Activated naive CD8-positive, alpha-beta T cell treated with anti-CD3 and anti-CD28 coated beads for 36 hours (primary cell): ENCODE measurements at regions not wholly inside any gene's neighbourhood (a gene's known extent, or its start where the extent isn't known, plus 50 kb on each side); places are given as distances from the start of the nearest gene placed in this dataset.
"Not testable (repeated sequence)": the region's sequence is repeated elsewhere in the genome, so short reads cannot be mapped to it uniquely, and the experiment has no call there.

Experiments
- DNase-seq: peaks from one replicate; pipeline ENCODE4 v3.0.0; 2021
- H3K27ac Mint-ChIP-seq: one replicate; pipeline ENCODE4 v1.8.0; 2022; ENCODE audit warnings: mild to moderate bottlenecking, moderate library complexity, mixed read lengths
- H3K27me3 Mint-ChIP-seq: one replicate; pipeline ENCODE4 v1.8.0; 2022; ENCODE audit warnings: mild to moderate bottlenecking, mixed read lengths
- H3K36me3 Mint-ChIP-seq: one replicate; pipeline ENCODE4 v1.8.0; 2021; ENCODE audit warnings: mild to moderate bottlenecking, mixed read lengths
- H3K4me1 Mint-ChIP-seq: one replicate; pipeline ENCODE4 v1.8.0; 2021; ENCODE audit warnings: mixed read lengths
- H3K4me3 Mint-ChIP-seq: one replicate; pipeline ENCODE4 v1.8.0; 2022; ENCODE audit warnings: mild to moderate bottlenecking, moderate library complexity, mixed read lengths
- H3K9me3 Mint-ChIP-seq: one replicate; pipeline ENCODE4 v1.8.0; 2022; ENCODE audit warnings: mixed read lengths

DNA sequence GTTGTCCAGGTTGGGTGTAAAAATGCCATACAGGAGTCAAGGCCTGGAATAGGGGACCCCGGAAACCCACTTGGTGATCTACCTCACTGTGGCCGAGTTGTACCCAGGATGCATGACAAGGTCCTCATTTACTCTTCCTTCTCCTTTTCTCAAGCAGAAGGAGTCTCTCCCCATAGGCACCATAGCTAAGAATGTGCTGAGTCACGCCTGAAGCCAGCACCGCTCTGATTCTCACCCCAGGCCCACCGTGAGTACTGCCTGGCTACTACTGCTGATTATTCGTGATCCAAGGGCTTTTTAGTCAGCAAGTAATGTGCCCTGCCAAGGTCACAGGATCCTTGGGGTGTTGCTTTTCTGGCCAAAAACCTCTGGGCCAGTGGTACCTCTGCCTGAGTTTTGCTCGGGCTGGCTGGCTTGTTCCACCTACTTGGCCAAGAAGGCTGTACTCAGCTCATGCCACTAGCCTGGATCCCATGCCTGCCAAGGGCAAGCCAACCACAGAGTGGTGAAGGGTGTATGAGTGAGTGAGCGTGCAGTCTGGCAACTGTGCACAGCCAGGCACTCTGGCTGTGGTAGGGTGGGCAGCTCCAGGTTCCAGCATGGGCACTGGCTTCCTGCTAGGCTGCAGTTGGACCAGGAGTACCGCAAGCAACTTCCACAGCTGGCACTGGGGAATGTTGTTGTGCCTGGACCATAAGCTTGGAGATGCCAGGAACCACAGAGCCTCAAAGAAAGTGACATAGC, 650.1 kb upstream of the VRK2 start:
- no peaks in the 10 kb centered on the region for H3K36me3 Mint-ChIP-seq
- H3K9me3 Mint-ChIP-seq: peaks cover 8% of the 10 kb centered on the region
- H3K4me3 Mint-ChIP-seq: no peak overlapping the region

GRCh38 chr2:57397550-57398360, 648.9 kb upstream of the VRK2 start:
- Mint-ChIP-seq H3K4me3 (no peak overlapping the region), H3K27ac (no peak overlapping the region)

More for the DNA sequence above, 650.1 kb upstream of the VRK2 start:
- H3K27me3 Mint-ChIP-seq: no peaks in the 10 kb centered on the region
- no peak for DNase-seq
- H3K27ac Mint-ChIP-seq: no peak overlapping the region
- no peaks in the 10 kb centered on the region for H3K4me1 Mint-ChIP-seq

DNA sequence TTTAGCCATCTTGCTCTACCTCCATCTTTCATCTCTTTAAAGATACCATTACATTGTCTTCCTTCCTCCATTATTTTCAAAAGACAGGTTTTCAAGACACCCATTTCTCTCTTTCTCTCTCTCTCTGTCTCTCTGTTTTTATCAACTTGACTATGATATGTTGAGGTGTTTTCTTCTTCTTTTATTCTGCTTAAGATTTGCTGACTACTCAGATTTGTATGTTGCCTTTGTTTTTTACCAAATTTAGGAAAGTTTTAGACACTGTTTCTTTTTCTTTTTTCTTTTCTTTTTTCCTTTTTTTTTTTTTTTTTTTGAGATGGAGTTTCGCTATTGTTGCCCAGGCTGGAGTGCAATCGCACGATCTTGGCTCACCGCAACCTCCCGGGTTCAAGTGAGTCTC, 647.5 kb upstream of the VRK2 start:
- Mint-ChIP-seq H3K36me3 (no peaks in the 10 kb centered on the region), H3K27ac (no peak overlapping the region), H3K27me3 (no peaks in the 10 kb centered on the region)

More at GRCh38 chr2:57397550-57398360, 648.9 kb upstream of the VRK2 start:
- no peaks in the 10 kb centered on the region for H3K4me1 Mint-ChIP-seq
- H3K9me3 Mint-ChIP-seq: peaks cover 7% of the 10 kb centered on the region
- no peak for DNase-seq
- H3K36me3 Mint-ChIP-seq: no peaks in the 10 kb centered on the region
- H3K27me3 Mint-ChIP-seq: no peaks in the 10 kb centered on the region

DNA sequence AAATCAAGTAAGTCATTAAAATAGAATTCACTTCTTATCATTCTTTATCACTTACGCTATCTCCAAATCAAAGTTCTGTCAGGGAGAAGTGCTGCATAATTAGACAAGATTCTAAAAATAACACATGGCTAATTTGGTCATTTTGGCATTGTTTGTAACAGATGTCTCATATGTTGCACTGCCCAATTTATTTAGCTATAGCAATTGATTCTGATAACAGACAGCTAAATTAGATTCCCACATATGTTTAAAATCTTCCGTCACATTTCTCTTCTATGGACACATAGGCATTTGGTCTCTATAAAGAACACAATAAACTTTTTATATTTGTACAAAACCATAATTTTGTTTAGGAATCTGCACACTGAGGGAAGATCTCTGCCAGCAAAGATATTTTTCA, 644.5 kb upstream of the VRK2 start:
- Mint-ChIP-seq H3K27ac (no peak overlapping the region), H3K27me3 (no peaks in the 10 kb centered on the region), H3K4me3 (no peak overlapping the region), H3K36me3 (no peaks in the 10 kb centered on the region), H3K9me3 (peaks cover 2% of the 10 kb centered on the region), H3K4me1 (no peaks in the 10 kb centered on the region)
- DNase-seq: no peak

More for the DNA sequence above, 647.5 kb upstream of the VRK2 start:
- Mint-ChIP-seq H3K4me1 (no peaks in the 10 kb centered on the region), H3K9me3 (peaks cover 6% of the 10 kb centered on the region), H3K4me3 (no peak overlapping the region)
- DNase-seq: no peak

GRCh38 chr2:57402755-57403154, 643.9 kb upstream of the VRK2 start:
- Mint-ChIP-seq H3K4me1 (no peaks in the 10 kb centered on the region), H3K27me3 (no peaks in the 10 kb centered on the region)

DNA sequence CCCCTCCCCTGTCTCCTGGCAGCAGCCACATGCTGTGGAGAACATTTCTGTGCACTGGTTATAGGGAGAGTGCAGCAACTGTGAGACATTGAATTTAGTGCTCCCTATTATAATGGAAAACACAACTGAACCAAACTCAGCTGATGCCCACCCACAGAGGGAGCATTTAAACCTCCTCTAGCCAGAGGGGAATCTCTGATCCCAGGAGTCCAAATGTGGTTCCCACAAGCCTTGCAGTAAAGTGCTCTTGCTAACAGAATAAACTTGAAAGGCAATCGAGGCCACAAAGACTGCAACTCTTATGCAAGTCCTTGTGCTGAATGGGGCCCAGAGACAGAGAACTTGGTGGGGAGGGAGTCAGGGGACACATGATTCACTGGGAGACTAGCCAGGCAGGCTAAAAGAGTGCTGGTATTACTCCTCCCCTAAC, 638.8 kb upstream of the VRK2 start:
- no peaks in the 10 kb centered on the region for H3K36me3 Mint-ChIP-seq
- DNase-seq: no peak
- no peaks in the 10 kb centered on the region for H3K27me3 Mint-ChIP-seq

More at GRCh38 chr2:57402755-57403154, 643.9 kb upstream of the VRK2 start:
- Mint-ChIP-seq H3K27ac (no peak overlapping the region), H3K9me3 (peaks cover 2% of the 10 kb centered on the region), H3K36me3 (no peaks in the 10 kb centered on the region), H3K4me3 (no peak overlapping the region)
- DNase-seq: no peak

DNA sequence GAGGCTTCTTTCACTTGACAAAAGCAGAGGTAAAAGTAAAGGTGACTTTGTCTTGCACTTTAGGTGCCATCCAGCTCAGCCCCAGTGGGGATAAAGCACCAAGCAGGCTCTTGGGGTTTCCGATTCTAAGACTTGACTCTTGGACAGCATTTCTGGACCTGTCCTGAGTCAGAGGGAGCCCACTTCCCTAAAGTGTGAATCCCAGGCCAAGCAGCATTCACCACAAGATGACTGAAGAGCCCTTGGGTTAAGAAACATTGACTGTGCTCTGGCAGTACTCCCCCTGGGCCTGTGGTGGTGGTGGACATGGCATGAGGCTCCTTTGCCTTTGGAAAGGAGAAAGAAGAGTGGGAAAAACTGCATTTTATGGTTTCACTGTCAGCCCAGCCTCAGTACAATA, 638.0 kb upstream of the VRK2 start:
- no peaks in the 10 kb centered on the region for H3K27me3 Mint-ChIP-seq
- H3K4me3 Mint-ChIP-seq: no peak overlapping the region
- H3K4me1 Mint-ChIP-seq: no peaks in the 10 kb centered on the region
- H3K9me3 Mint-ChIP-seq: peaks cover 8% of the 10 kb centered on the region
- no peak for DNase-seq
- H3K27ac Mint-ChIP-seq: no peak overlapping the region
- H3K36me3 Mint-ChIP-seq: no peaks in the 10 kb centered on the region

More for the DNA sequence above, 638.8 kb upstream of the VRK2 start:
- Mint-ChIP-seq H3K4me1 (no peaks in the 10 kb centered on the region), H3K4me3 (no peak overlapping the region), H3K9me3 (peaks cover 7% of the 10 kb centered on the region), H3K27ac (no peak overlapping the region)

DNA sequence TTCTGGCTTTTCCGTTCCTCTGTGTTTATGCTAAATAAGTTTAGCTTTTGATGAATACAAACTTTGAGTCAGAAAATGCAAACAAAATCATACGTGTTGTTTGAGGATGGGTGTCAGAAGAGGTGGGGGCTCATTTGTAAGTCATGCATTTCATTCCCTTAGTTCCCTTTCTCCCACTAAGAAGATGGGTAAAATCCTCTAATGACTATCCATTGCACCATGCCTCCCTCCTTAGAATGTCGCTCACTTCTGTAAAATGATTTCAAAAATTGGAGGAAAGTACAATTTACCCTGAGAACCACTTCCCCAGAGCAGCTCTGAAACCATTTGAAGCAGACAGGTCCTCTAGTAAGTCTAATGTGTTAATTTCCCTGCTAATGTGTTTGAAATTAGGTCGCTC, 629.6 kb upstream of the VRK2 start:
- H3K27ac Mint-ChIP-seq: no peak overlapping the region
- H3K4me1 Mint-ChIP-seq: no peaks in the 10 kb centered on the region
- H3K27me3 Mint-ChIP-seq: no peaks in the 10 kb centered on the region
- H3K4me3 Mint-ChIP-seq: no peak overlapping the region
- no peak for DNase-seq
- H3K9me3 Mint-ChIP-seq: peaks cover 16% of the 10 kb centered on the region
- H3K36me3 Mint-ChIP-seq: no peaks in the 10 kb centered on the region

- H3K4me1 Mint-ChIP-seq, H3K27ac Mint-ChIP-seq, H3K27me3 Mint-ChIP-seq, H3K4me3 Mint-ChIP-seq, H3K36me3 Mint-ChIP-seq, DNase-seq: not testable (repeated sequence)
- peaks cover 11% of the 10 kb centered on the region for H3K9me3 Mint-ChIP-seq
These were observed 627.7 kb upstream of the VRK2 start for GRCh38 chr2:57418859-57419346.

GRCh38 chr2:57429831-57430230, 616.8 kb upstream of the VRK2 start:
- Mint-ChIP-seq H3K27me3 (no peaks in the 10 kb centered on the region), H3K4me3 (no peak overlapping the region), H3K36me3 (no peaks in the 10 kb centered on the region), H3K9me3 (peaks cover 2% of the 10 kb centered on the region), H3K4me1 (no peaks in the 10 kb centered on the region), H3K27ac (no peak overlapping the region)
- DNase-seq: no peak

DNA sequence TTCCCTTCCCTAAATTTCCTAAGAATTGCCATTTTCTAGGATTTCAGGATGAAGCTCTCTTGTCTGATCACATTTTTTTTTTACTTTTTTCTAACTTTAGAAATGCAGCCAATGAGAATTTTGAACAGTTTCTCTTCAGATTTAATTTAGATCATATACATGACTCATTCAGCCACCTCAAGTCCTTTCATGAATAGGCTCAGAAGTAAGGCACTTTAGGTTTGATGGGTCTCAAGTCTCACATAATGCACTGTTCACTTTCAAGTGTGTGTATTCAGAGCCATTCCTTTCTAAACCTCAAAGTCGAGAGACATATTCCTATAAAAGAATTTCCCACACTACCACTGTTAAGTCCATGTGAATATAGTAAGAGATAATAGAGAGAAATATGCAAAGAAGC, 614.1 kb upstream of the VRK2 start:
- no peaks in the 10 kb centered on the region for H3K27me3 Mint-ChIP-seq
- no peaks in the 10 kb centered on the region for H3K4me1 Mint-ChIP-seq
- H3K27ac Mint-ChIP-seq: no peak overlapping the region
- DNase-seq: no peak
- H3K4me3 Mint-ChIP-seq: no peak overlapping the region
- no peaks in the 10 kb centered on the region for H3K9me3 Mint-ChIP-seq
- no peaks in the 10 kb centered on the region for H3K36me3 Mint-ChIP-seq

DNA sequence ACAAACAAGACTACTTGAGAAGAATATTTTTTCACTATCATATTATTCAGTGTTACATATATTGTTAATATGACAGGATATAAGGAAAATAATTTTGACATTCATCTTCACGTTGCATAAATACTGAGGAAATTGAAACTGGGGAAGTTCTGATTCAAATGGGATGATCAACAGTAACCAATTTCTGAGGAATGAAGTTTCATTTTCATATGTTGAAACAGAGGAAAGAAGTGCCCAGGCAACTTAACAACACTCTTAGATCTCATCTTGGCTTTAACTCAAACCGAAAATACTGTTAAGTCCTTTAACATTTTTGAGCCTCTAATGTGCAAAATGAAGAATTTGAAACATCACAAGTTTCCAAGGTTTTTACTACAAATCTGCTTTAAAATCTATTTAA, 612.2 kb upstream of the VRK2 start:
- Mint-ChIP-seq H3K36me3 (no peaks in the 10 kb centered on the region), H3K4me3 (no peak overlapping the region), H3K9me3 (no peaks in the 10 kb centered on the region), H3K27me3 (no peaks in the 10 kb centered on the region), H3K27ac (no peak overlapping the region), H3K4me1 (no peaks in the 10 kb centered on the region)
- no peak for DNase-seq

GRCh38 chr2:57434972-57435371, 611.6 kb upstream of the VRK2 start:
- Mint-ChIP-seq H3K9me3 (no peaks in the 10 kb centered on the region), H3K27ac (no peak overlapping the region), H3K4me1 (no peaks in the 10 kb centered on the region), H3K27me3 (no peaks in the 10 kb centered on the region), H3K36me3 (no peaks in the 10 kb centered on the region), H3K4me3 (no peak overlapping the region)
- no peak for DNase-seq

GRCh38 chr2:57437077-57437476, 609.5 kb upstream of the VRK2 start:
- no peak for DNase-seq
- H3K9me3 Mint-ChIP-seq: no peaks in the 10 kb centered on the region
- H3K27me3 Mint-ChIP-seq: no peaks in the 10 kb centered on the region
- H3K27ac Mint-ChIP-seq: no peak overlapping the region
- H3K4me1 Mint-ChIP-seq: no peaks in the 10 kb centered on the region
- H3K4me3 Mint-ChIP-seq: no peak overlapping the region
- no peaks in the 10 kb centered on the region for H3K36me3 Mint-ChIP-seq

- DNase-seq: no peak
- H3K27me3 Mint-ChIP-seq: no peaks in the 10 kb centered on the region
- no peak overlapping the region for H3K4me3 Mint-ChIP-seq
- H3K4me1 Mint-ChIP-seq: no peaks in the 10 kb centered on the region
- no peaks in the 10 kb centered on the region for H3K36me3 Mint-ChIP-seq
- no peak overlapping the region for H3K27ac Mint-ChIP-seq
- H3K9me3 Mint-ChIP-seq: peaks cover 4% of the 10 kb centered on the region
These were observed 606.2 kb upstream of the VRK2 start for GRCh38 chr2:57440437-57440836.
